Ishikawa (cell line): ENCODE measurements at regions not wholly inside any gene's neighbourhood (a gene's known extent, or its start where the extent isn't known, plus 50 kb on each side); places are given as distances from the start of the nearest gene placed in this dataset.

Experiments
- CEBPB ChIP-seq: IDR thresholded peaks from 2 replicates; pipeline ENCODE4 v1.6.1; 2012
- CREB1 ChIP-seq: IDR thresholded peaks from 2 replicates; pipeline ENCODE4 v1.6.1; 2012; ENCODE audit warnings: low read depth
- EGR1 ChIP-seq: IDR thresholded peaks from 2 replicates; pipeline ENCODE4 v1.6.1; 2012
- EP300 ChIP-seq: IDR thresholded peaks from 2 replicates; pipeline ENCODE4 v1.6.1; 2012; ENCODE audit warnings: borderline replicate concordance
- FOXM1 ChIP-seq: IDR thresholded peaks from 2 replicates; pipeline ENCODE4 v1.6.1; 2012; ENCODE audit warnings: low read depth, borderline replicate concordance
- NFIC ChIP-seq: IDR thresholded peaks from 2 replicates; pipeline ENCODE4 v1.6.1; 2012
- RAD21 ChIP-seq: IDR thresholded peaks from 2 replicates; pipeline ENCODE4 v1.6.1; 2012; ENCODE audit warnings: low read depth
- TAF1 ChIP-seq: IDR thresholded peaks from 2 replicates; pipeline ENCODE4 v1.6.1; 2012; ENCODE audit warnings: low read depth, mild to moderate bottlenecking
- TCF12 ChIP-seq: IDR thresholded peaks from 2 replicates; pipeline ENCODE4 v1.6.1; 2012; ENCODE audit warnings: low read depth
- TEAD4 ChIP-seq: IDR thresholded peaks from 2 replicates; pipeline ENCODE4 v1.6.1; 2012
- YY1 ChIP-seq: IDR thresholded peaks from 2 replicates; pipeline ENCODE4 v1.6.1; 2012; ENCODE audit warnings: low read depth
- ZBTB7A ChIP-seq: IDR thresholded peaks from 2 replicates; pipeline ENCODE4 v1.6.1; 2012; ENCODE audit warnings: low read depth
- TF ChIP-seq, protein P1 (sequence below): IDR thresholded peaks from 2 replicates; pipeline ENCODE4 v1.6.1; 2012
- TF ChIP-seq, protein P2 (sequence below): IDR thresholded peaks from 2 replicates; pipeline ENCODE4 v1.6.1; 2012; ENCODE audit warnings: low read depth, mild to moderate bottlenecking
- TF ChIP-seq, protein P3 (sequence below): IDR thresholded peaks from 2 replicates; pipeline ENCODE4 v1.6.1; 2012

DNA sequence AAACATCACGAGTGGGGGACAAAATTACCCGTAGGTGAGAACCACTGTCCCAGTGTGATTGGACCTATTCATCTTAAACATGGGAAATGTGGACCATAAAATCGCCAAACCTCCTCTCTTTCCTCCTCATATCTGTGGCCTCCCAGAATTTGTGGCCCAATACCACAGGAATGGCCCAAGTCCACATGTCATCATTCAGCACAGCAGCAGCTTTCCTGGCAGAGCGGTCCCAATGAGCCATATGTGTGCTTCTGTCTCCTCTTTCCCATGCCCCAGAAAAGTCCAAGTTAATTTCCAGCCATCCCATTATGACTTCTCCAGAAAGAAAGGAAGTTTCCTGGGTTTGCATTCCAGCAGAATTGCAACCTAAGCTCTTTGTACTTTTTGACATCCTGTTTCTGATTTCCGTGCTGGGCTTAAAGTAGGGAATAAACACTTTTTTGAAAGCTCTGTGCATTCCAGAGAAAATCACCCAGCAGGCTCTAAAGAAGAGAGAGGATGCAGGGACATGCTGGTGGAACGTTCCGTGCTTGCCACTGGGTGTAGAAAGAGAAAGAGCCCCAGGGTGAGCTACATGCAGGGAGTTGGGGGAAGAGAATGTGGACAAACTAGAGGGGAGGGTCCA, 259.4 kb upstream of the PROK2 start:
- TF ChIP-seq EGR1 = no peak
- TF ChIP-seq TAF1 = no peak
- no peak for TF ChIP-seq EP300
- no peak for TF ChIP-seq ZBTB7A
- no peak for TF ChIP-seq TEAD4
- TF ChIP-seq TCF12 = no peak
- TF ChIP-seq CEBPB = no peak
- TF ChIP-seq, protein P1, sequence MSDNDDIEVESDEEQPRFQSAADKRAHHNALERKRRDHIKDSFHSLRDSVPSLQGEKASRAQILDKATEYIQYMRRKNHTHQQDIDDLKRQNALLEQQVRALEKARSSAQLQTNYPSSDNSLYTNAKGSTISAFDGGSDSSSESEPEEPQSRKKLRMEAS = no peak
- TF ChIP-seq, protein P2, sequence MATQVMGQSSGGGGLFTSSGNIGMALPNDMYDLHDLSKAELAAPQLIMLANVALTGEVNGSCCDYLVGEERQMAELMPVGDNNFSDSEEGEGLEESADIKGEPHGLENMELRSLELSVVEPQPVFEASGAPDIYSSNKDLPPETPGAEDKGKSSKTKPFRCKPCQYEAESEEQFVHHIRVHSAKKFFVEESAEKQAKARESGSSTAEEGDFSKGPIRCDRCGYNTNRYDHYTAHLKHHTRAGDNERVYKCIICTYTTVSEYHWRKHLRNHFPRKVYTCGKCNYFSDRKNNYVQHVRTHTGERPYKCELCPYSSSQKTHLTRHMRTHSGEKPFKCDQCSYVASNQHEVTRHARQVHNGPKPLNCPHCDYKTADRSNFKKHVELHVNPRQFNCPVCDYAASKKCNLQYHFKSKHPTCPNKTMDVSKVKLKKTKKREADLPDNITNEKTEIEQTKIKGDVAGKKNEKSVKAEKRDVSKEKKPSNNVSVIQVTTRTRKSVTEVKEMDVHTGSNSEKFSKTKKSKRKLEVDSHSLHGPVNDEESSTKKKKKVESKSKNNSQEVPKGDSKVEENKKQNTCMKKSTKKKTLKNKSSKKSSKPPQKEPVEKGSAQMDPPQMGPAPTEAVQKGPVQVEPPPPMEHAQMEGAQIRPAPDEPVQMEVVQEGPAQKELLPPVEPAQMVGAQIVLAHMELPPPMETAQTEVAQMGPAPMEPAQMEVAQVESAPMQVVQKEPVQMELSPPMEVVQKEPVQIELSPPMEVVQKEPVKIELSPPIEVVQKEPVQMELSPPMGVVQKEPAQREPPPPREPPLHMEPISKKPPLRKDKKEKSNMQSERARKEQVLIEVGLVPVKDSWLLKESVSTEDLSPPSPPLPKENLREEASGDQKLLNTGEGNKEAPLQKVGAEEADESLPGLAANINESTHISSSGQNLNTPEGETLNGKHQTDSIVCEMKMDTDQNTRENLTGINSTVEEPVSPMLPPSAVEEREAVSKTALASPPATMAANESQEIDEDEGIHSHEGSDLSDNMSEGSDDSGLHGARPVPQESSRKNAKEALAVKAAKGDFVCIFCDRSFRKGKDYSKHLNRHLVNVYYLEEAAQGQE = no peak
- no peak for TF ChIP-seq YY1
- no peak for TF ChIP-seq NFIC
- no peak for TF ChIP-seq FOXM1
- TF ChIP-seq, protein P3, sequence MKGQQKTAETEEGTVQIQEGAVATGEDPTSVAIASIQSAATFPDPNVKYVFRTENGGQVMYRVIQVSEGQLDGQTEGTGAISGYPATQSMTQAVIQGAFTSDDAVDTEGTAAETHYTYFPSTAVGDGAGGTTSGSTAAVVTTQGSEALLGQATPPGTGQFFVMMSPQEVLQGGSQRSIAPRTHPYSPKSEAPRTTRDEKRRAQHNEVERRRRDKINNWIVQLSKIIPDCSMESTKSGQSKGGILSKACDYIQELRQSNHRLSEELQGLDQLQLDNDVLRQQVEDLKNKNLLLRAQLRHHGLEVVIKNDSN = no peak
- TF ChIP-seq CREB1 = no peak
- TF ChIP-seq RAD21 = no peak

DNA sequence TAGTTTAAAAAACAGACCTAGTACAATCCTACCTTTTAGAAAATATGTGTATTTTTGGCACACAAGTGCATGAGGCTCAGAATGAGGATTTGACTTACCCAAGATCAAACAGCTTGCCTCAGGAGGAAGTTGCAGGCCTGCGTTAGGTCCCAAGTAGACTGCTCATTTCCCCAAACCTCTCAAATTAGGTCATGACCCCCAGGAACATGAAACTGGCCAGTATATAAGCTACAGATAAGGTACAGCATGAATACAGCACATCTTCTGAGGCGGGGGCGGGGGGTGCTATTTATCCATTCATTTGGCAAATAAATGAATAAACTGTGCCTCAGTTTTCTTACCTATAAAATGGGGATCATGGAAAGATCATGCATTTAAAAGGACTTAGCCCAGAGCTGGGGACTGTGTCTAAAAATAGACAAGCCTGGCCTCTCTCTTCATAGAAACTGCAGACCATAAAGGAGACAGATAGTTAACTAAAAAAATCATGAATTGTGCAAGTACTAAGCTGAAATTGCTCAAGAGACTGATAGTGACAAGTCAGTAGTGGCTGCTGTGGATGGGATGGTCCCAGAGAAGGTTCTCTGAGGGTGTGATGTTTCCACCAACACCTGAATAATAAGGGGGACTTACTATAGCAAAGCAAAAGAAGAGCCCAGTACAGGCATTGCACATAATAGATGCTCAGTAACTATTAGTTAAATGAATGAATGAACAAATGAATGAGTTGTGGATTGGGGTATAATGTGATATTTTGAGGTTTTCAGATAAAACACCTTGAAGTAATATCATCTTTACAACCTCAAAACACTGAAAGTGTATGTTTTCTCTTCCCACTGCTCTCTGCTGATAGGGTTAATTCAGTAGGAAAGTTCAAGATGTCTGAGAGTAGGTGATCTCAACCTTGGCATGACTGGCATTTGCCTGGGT, 258.5 kb upstream of the PROK2 start:
- TF ChIP-seq CEBPB (no peak), YY1 (no peak), ZBTB7A (no peak), RAD21 (no peak), EGR1 (no peak), TAF1 (no peak), NFIC (no peak), EP300 (no peak), TEAD4 (no peak), CREB1 (no peak), FOXM1 (no peak), TCF12 (no peak)
- TF ChIP-seq, protein P3 = no peak
- TF ChIP-seq, protein P2 = no peak
- TF ChIP-seq, protein P1 = no peak

DNA sequence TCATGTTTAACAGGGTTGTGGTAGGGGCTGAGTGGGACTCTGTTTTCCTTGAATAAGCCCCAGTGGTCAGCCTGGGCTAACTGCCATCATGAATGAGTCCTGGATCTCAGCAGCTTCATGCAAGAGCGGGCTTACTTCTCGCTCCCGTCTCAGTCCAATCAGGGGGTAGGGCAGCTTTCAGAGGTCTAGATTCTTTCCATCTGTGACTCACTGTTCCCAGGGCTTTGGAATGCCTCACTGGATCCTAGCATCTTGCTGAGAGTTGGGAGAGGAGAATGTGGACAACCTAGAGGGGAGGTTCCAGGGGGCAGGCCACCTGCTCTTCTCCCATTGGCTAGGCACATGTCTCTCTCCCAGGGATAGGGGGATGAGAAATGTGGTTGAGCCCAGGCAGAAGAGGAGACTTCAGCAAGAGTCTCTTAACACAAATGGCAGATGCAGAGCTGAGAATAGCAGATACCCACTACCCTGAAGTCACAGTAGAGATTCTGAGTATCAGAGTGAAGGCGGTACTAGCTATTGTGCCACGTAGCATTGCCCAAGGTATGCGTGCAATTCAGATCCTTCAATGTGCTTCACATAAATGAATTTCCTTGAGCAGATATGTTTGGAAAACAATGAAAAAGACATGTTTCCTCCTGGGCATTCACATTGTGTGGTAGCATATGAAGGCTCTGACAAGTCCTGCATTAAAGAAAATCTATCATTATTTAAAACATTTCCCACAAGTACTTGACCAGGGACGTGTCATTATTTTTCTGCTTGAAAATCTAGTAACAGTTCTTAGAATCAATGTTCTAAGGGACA, 257.7 kb upstream of the PROK2 start:
- TF ChIP-seq CEBPB (no peak), NFIC (peak; percentile 58), TCF12 (peak; percentile 67), YY1 (no peak), EP300 (peak; percentile 71; the same call in 1 of the 2 replicates), TEAD4 (peak; percentile 62), RAD21 (no peak)

DNA sequence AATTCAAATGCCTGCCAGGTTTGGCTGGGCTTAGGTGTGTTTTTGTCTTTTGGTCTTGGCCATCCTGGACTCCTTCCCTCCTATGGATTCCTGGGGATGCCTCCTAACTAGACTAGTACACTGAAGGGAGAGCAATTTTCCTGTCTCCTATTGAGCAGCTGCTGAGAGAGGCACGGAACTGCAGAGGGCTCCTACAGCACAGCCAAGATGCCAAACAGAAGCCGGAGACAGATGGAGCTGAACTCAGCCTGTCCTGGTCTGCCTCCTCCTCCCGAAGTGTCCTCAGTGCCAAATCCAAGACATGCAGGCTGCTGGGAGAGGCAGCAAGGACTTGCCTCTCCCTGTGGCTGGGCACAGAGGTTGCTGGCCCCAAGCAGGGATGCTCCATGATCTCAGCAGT, 256.6 kb upstream of the PROK2 start:
- TF ChIP-seq TCF12 (no peak), YY1 (no peak), CREB1 (no peak), EP300 (no peak), ZBTB7A (no peak), FOXM1 (no peak), TAF1 (no peak), NFIC (no peak), RAD21 (no peak), CEBPB (no peak), EGR1 (no peak), TEAD4 (no peak)
- TF ChIP-seq, protein P2 = no peak
- TF ChIP-seq, protein P1 = no peak
- TF ChIP-seq, protein P3 = no peak
